Lung (tissue), 11 donors: ENCODE measurements at regions not wholly inside any gene's neighbourhood (a gene's known extent, or its start where the extent isn't known, plus 50 kb on each side); places are given as distances from the start of the nearest gene placed in this dataset.

ENCODE experiments used
- ATAC-seq: fragments of 200-7000 bp; cut with Tn5 transposase; one replicate; pipeline ENCODE4 v1.9.1; 2020; ENCODE audit warnings: moderate number of reproducible peaks; ENCODE audit not compliant: insufficient read depth, low FRiP score
- DNase-seq, 3 donors: peaks; one replicate each; pipeline ENCODE4 v3.0.0-alpha.2; 2013 to 2017
- H3K27ac ChIP-seq, 2 donors: one replicate each; pipeline ENCODE4 v1.5.1; 2013; ENCODE audit warnings: mild to moderate bottlenecking in 2 of 2, moderate library complexity in 2 of 2, control low read depth in 1 of 2, inconsistent platforms in 1 of 2, low read depth in 1 of 2, low read length in 1 of 2
- H3K27me3 ChIP-seq, 3 donors: one replicate each; pipeline ENCODE4 v1.5.1; 2013; ENCODE audit warnings: low read length in 2 of 3; ENCODE audit not compliant: control insufficient read depth in 3 of 3, insufficient read depth in 3 of 3
- H3K36me3 ChIP-seq, 4 donors: one replicate each; pipeline ENCODE4 v1.5.1; 2013; ENCODE audit warnings: low read length in 4 of 4, mild to moderate bottlenecking in 1 of 4, moderate library complexity in 1 of 4; ENCODE audit not compliant: control insufficient read depth in 4 of 4, insufficient read depth in 4 of 4
- H3K4me1 ChIP-seq, 5 donors: one replicate each; pipeline ENCODE4 v1.5.1; 2013; ENCODE audit warnings: low read length in 5 of 5, mild to moderate bottlenecking in 2 of 5, moderate library complexity in 1 of 5; ENCODE audit not compliant: control insufficient read depth in 5 of 5, insufficient read depth in 5 of 5
- H3K4me3 ChIP-seq: one replicate; pipeline ENCODE4 v1.5.1; 2013; ENCODE audit warnings: mild to moderate bottlenecking, control low read depth, moderate library complexity
- H3K9ac ChIP-seq, 2 donors: one replicate each; pipeline ENCODE4 v1.5.1; 2013; ENCODE audit warnings: low read length in 2 of 2, control low read depth in 1 of 2; ENCODE audit not compliant: insufficient read depth in 1 of 2
- H3K9me3 ChIP-seq, 4 donors: one replicate each; pipeline ENCODE4 v1.5.1; 2013; ENCODE audit warnings: low read length in 3 of 4, mild to moderate bottlenecking in 1 of 4, moderate library complexity in 1 of 4; ENCODE audit not compliant: control insufficient read depth in 4 of 4, insufficient read depth in 3 of 4
- WGBS, 2 donors: extraction: QIAGEN DNeasy Blood & Tissue Kit; methylation state at CpG; one replicate each; pipeline ENCODE4 v1.1.7; 2013; 5-methylcytosine and 5-hydroxymethylcytosine counted together
- TF ChIP-seq, protein P1 (sequence below): IDR thresholded peaks from 2 replicates; pipeline ENCODE4 v1.5.1; 2012; ENCODE audit warnings: mild to moderate bottlenecking; ENCODE audit errors: control extremely low read depth, extremely low read depth
- donor health status: control.
- donor health status: control.
- donor health status: Bipolar disorder and iron deficiency.
- donor health status: healthy.
- donor health status: DM: yes; HTN: yes; CAD: no.

- Histone ChIP-seq H3K9ac (no peak overlapping the region), H3K4me3 (no peak overlapping the region), H3K36me3 (no peaks in the 10 kb centered on the region), H3K4me1 (no peaks in the 10 kb centered on the region), H3K27me3 (no peaks in the 10 kb centered on the region), H3K9me3 (peaks cover 0 to 5% (median 0%) of the 10 kb centered on the region in 4 donors), H3K27ac (no peak overlapping the region)
- 79 to 92% methylated on average over 2 of the region's 2 CpGs for WGBS, 2 donors
- TF ChIP-seq, protein P1, sequence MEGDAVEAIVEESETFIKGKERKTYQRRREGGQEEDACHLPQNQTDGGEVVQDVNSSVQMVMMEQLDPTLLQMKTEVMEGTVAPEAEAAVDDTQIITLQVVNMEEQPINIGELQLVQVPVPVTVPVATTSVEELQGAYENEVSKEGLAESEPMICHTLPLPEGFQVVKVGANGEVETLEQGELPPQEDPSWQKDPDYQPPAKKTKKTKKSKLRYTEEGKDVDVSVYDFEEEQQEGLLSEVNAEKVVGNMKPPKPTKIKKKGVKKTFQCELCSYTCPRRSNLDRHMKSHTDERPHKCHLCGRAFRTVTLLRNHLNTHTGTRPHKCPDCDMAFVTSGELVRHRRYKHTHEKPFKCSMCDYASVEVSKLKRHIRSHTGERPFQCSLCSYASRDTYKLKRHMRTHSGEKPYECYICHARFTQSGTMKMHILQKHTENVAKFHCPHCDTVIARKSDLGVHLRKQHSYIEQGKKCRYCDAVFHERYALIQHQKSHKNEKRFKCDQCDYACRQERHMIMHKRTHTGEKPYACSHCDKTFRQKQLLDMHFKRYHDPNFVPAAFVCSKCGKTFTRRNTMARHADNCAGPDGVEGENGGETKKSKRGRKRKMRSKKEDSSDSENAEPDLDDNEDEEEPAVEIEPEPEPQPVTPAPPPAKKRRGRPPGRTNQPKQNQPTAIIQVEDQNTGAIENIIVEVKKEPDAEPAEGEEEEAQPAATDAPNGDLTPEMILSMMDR = no peak
- ATAC-seq = no peak
- no peak for DNase-seq
Observed at GRCh38 chrX:142688256-142688655, 337.5 kb upstream of the SPANXN4 start.

- ATAC-seq = no peak
- 30 to 36% methylated on average over 3 of the region's 3 CpGs for WGBS, 2 donors
- TF ChIP-seq, protein P1 = no peak
Observed at GRCh38 chrX:142686653-142687283, 339.0 kb upstream of the SPANXN4 start.

GRCh38 chrX:142686206-142686605 lies 339.5 kb upstream of the SPANXN4 start:
- ATAC-seq (no peak), DNase-seq (no peak)
- Histone ChIP-seq H3K27me3 (no peaks in the 10 kb centered on the region), H3K4me3 (no peak overlapping the region), H3K27ac (no peak overlapping the region), H3K9ac (no peak overlapping the region), H3K9me3 (no peaks in the 10 kb centered on the region), H3K36me3 (no peaks in the 10 kb centered on the region), H3K4me1 (no peaks in the 10 kb centered on the region)
- 51 to 83% methylated on average over 1 of the region's 1 CpG for WGBS, 2 donors
- TF ChIP-seq, protein P1 = no peak

More at GRCh38 chrX:142686653-142687283, 339.0 kb upstream of the SPANXN4 start:
- Histone ChIP-seq H3K9ac (no peak overlapping the region), H3K4me1 (no peaks in the 10 kb centered on the region), H3K27me3 (no peaks in the 10 kb centered on the region), H3K4me3 (no peak overlapping the region), H3K9me3 (no peaks in the 10 kb centered on the region), H3K27ac (no peak overlapping the region), H3K36me3 (no peaks in the 10 kb centered on the region)
- peak in 1 of 3 donors; percentile 0 for DNase-seq

DNA sequence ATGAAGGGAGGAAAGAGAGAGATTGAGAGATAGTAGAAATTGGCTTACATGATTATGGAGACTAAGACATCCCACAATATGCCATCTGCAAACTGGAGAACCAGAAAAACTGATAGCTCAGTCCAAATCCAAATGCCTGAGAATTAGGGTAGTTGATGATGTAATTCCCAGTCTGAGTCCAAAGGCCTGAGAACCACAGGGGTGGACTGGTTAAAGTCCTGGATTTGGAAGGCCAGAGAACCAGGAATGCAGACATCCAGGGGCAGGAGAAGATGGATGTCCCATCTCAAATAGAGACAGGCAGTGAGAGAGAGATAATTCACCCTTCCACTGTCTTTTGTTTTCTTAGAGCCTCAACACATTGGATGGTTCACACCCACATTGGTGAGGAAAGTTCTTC lies 345.7 kb upstream of the SPANXN4 start:
- DNase-seq = no peak
- Histone ChIP-seq H3K4me1 (no peaks in the 10 kb centered on the region), H3K27ac (no peak overlapping the region), H3K27me3 (no peaks in the 10 kb centered on the region), H3K4me3 (no peak overlapping the region), H3K9me3 (peaks cover 0 to 2% (median 0%) of the 10 kb centered on the region in 4 donors), H3K36me3 (no peaks in the 10 kb centered on the region), H3K9ac (no peak overlapping the region)
- no peak for ATAC-seq
- TF ChIP-seq, protein P1 = no peak
